ENCODE measurements at regions not wholly inside any gene's neighbourhood (a gene's known extent, or its start where the extent isn't known, plus 50 kb on each side); places are given as distances from the start of the nearest gene placed in this dataset.

GRCh38 chr3:76054404-76054803 is 269.1 kb upstream of the ZNF717 start:
- H3K27me3 Mint-ChIP-seq (ENCODE audit: low read depth): no peaks in the 10 kb centered on the region
- no peak overlapping the region for H3K27ac Mint-ChIP-seq
- TF ChIP-seq, protein P1, sequence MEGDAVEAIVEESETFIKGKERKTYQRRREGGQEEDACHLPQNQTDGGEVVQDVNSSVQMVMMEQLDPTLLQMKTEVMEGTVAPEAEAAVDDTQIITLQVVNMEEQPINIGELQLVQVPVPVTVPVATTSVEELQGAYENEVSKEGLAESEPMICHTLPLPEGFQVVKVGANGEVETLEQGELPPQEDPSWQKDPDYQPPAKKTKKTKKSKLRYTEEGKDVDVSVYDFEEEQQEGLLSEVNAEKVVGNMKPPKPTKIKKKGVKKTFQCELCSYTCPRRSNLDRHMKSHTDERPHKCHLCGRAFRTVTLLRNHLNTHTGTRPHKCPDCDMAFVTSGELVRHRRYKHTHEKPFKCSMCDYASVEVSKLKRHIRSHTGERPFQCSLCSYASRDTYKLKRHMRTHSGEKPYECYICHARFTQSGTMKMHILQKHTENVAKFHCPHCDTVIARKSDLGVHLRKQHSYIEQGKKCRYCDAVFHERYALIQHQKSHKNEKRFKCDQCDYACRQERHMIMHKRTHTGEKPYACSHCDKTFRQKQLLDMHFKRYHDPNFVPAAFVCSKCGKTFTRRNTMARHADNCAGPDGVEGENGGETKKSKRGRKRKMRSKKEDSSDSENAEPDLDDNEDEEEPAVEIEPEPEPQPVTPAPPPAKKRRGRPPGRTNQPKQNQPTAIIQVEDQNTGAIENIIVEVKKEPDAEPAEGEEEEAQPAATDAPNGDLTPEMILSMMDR (IDR thresholded peaks at IDR 0.05; ENCODE audit: unreplicated experiment): no peak
- H3K4me3 Mint-ChIP-seq: no peak overlapping the region
- peaks cover 7% of the 10 kb centered on the region for H3K36me3 Mint-ChIP-seq
- no peak for DNase-seq (ENCODE audit: low spot score in 2 of 2, unreplicated experiment in 2 of 2)
- H3K4me1 Mint-ChIP-seq: peaks cover 26% of the 10 kb centered on the region
- peaks cover 14% of the 10 kb centered on the region for H3K9me3 Mint-ChIP-seq

- DNase-seq (ENCODE audit: low spot score in 2 of 2, unreplicated experiment in 2 of 2): no peak
- Mint-ChIP-seq H3K27me3 (ENCODE audit: low read depth) (no peaks in the 10 kb centered on the region), H3K36me3 (peaks cover 2% of the 10 kb centered on the region), H3K4me1 (peaks cover 3% of the 10 kb centered on the region), H3K4me3 (no peak overlapping the region), H3K27ac (no peak overlapping the region), H3K9me3 (peaks cover 7% of the 10 kb centered on the region)
- TF ChIP-seq, protein P1 (IDR thresholded peaks at IDR 0.05; ENCODE audit: unreplicated experiment): no peak
These were observed 276.3 kb upstream of the ZNF717 start for GRCh38 chr3:76061654-76062053.

- Mint-ChIP-seq H3K4me3 (no peak overlapping the region), H3K9me3 (peaks cover 4% of the 10 kb centered on the region), H3K4me1 (no peaks in the 10 kb centered on the region), H3K27ac (no peak overlapping the region), H3K36me3 (no peaks in the 10 kb centered on the region), H3K27me3 (ENCODE audit: low read depth) (no peaks in the 10 kb centered on the region)
- no peak for DNase-seq (ENCODE audit: low spot score in 2 of 2, unreplicated experiment in 2 of 2)
- TF ChIP-seq, protein P1 (IDR thresholded peaks at IDR 0.05; ENCODE audit: unreplicated experiment): no peak
These were observed 277.7 kb upstream of the ZNF717 start for GRCh38 chr3:76063019-76063418.

DNA sequence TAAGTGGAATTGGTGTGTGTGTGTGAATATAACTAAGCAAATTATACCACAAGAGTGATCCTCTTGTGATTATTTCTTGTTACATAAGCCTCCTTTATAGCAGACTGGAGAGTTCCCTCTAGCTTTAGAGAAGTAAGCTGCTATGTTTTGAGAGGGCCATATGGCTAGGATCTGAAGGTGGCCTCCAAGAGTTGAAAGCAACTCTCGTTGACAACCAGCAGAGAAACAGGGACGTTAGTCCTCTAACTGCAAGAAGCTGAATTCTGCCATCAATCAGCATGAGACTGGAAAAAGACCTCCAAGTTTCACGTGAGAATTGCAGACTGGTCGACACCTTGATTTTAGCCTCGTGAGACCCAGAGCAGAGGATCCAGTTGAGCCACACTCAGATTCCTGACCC is 278.5 kb upstream of the ZNF717 start:
- no peaks in the 10 kb centered on the region for H3K27me3 Mint-ChIP-seq (ENCODE audit: low read depth)
- H3K36me3 Mint-ChIP-seq: no peaks in the 10 kb centered on the region
- no peak overlapping the region for H3K27ac Mint-ChIP-seq
- no peak overlapping the region for H3K4me3 Mint-ChIP-seq
- H3K9me3 Mint-ChIP-seq: peaks cover 4% of the 10 kb centered on the region
- DNase-seq (ENCODE audit: low spot score in 2 of 2, unreplicated experiment in 2 of 2): no peak
- TF ChIP-seq, protein P1 (IDR thresholded peaks at IDR 0.05; ENCODE audit: unreplicated experiment): no peak
- no peaks in the 10 kb centered on the region for H3K4me1 Mint-ChIP-seq

DNA sequence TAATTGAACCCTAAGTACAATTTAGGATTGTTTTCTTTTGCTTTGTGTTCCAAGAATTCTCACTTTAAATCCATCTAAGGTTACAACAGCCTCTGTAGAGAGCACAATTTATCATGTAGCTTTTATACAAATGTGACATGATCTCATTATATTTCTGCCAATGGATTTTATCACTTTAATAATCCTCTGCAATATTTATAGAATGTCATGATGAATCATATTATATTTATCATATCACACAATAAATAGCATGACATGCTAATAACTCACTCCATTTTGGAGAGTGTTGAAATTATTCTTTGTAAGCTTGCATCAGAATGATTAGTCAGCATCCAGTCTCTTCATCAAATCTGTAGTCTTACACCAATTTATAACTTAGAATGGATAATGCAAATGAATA is 280.6 kb upstream of the ZNF717 start:
- Mint-ChIP-seq H3K36me3 (peaks cover 5% of the 10 kb centered on the region), H3K4me3 (no peak overlapping the region), H3K27me3 (ENCODE audit: low read depth) (no peaks in the 10 kb centered on the region), H3K27ac (no peak overlapping the region), H3K9me3 (peaks cover 10% of the 10 kb centered on the region), H3K4me1 (no peaks in the 10 kb centered on the region)
- TF ChIP-seq, protein P1 (IDR thresholded peaks at IDR 0.05; ENCODE audit: unreplicated experiment): no peak
- no peak for DNase-seq (ENCODE audit: low spot score in 2 of 2, unreplicated experiment in 2 of 2)

DNA sequence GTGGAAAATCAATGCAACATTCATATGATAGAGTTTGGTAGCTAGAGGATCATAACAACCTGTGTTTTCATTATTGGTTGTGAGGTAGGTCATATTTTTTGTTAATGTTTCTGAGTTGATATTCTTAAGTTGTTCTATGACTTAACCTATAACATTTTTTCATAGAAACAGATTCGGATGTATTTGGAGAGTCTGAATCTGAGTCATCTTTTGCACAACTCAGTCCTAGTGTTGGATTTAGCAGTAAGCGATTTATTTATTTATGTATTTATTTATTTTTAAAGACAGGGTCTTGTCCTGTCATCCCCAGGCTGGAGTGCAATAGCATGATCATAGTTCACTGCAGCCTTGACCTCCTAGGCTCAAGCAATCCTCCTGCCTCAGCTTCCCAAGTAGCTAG is 292.8 kb upstream of the ZNF717 start:
- Mint-ChIP-seq H3K4me1 (no peaks in the 10 kb centered on the region), H3K4me3 (no peak overlapping the region), H3K27ac (no peak overlapping the region), H3K27me3 (ENCODE audit: low read depth) (no peaks in the 10 kb centered on the region), H3K9me3 (peaks cover 14% of the 10 kb centered on the region), H3K36me3 (no peaks in the 10 kb centered on the region)
- TF ChIP-seq, protein P1 (IDR thresholded peaks at IDR 0.05; ENCODE audit: unreplicated experiment): no peak
- DNase-seq (ENCODE audit: low spot score in 2 of 2, unreplicated experiment in 2 of 2): no peak
